Erythroblast (primary cell): ENCODE measurements at regions not wholly inside any gene's neighbourhood (a gene's known extent, or its start where the extent isn't known, plus 50 kb on each side); places are given as distances from the start of the nearest gene placed in this dataset.

Source experiments
- DNase-seq, 2 experiments: peaks; one replicate each; lab custom pipeline; 2025; lab: John Stamatoyannopoulos, UW
- GATA1 ChIP-seq: IDR thresholded peaks from 2 replicates; pipeline ENCODE4 v1.6.1; 2011; ENCODE audit warnings: low read depth, mild to moderate bottlenecking, control low read depth, low read length, moderate library complexity
- POLR2A ChIP-seq: IDR thresholded peaks from 2 replicates; pipeline ENCODE4 v1.6.1; 2011; ENCODE audit warnings: mild to moderate bottlenecking, low read length

DNA sequence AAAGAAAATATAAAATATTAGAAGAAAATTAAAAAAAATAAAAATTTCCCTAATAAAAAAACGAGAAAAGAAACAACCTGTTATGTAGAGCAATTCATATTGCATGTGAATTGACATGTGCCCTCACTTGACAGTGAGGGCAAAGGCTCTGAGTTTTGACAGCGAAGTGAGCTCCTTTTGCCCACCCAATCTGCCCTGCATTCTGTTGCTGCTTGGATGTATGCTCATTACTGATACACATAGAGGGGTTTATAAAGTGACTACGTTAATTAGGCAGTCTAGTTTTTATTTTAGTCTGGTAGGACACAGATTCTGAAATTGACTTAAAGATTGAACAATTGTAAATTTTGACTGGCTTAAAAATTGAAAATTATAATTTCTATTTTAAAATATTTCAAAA, 949.4 kb downstream of the TLE4 start:
- no peak for TF ChIP-seq POLR2A
- no peak for TF ChIP-seq GATA1
- no peak for DNase-seq

- TF ChIP-seq GATA1 = no peak
- no peak for TF ChIP-seq POLR2A
- DNase-seq = no peak
These were observed 948.5 kb downstream of the TLE4 start for GRCh38 chr9:80520231-80520630.

DNA sequence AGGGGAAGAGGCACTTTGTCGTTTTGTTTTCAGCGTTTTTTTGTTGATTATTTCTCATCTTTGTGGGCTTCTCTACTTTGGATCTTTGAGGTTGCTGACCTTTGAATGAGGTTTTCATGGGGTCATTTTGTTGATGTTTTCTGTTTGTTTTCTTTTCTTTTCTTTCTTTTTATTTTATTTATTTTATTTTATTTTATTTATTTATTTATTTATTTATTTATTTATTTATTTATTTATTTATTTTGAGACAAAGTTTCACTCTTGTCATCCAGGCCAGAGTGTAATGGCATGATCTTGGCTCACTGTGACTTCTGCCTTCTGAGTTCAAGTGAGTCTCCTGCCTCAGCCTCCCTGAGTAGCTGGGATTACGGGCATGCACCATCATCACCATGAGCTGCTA, 946.7 kb downstream of the TLE4 start:
- TF ChIP-seq GATA1 (no peak), POLR2A (no peak)
- DNase-seq = no peak

GRCh38 chr9:80516679-80517078, 944.9 kb downstream of the TLE4 start:
- DNase-seq = no peak
- TF ChIP-seq POLR2A = no peak
- TF ChIP-seq GATA1 = no peak

DNA sequence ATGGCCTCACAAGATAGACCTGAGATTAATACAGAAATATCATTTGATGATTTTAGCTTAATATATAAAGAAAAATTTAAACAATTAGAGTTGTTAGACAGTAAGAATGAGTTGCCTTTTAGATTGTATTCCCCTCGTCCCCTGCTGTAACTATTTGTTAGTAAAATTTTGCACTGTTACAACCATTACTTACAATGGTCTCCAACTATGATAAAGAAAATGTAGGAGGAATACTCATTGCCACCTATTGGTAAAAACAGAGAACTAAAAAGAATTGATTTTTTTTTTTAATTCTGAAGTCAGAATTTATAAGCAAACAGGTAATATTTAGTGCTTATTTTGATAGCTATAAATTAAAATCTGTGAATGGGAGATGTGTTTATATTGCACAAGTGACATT, 937.6 kb downstream of the TLE4 start:
- no peak for TF ChIP-seq GATA1
- TF ChIP-seq POLR2A = no peak
- no peak for DNase-seq

DNA sequence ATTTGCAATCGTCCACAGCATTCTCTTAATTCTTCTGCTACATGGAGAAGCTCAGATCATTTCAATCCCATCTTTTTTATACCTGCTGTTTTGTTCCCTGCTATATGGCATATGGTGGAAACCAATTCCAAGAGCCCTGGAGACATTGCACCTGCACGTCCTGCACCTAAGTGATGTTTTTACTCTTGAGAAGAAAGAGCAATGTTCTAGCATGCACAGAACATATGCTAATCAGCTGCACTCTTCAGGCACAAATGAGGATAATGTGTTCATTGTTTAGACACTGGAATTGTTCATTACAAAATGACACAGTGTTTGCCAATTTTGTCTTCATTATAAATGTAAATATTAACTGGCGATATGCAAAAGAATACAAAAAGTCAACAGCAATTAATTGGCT, 935.8 kb downstream of the TLE4 start:
- TF ChIP-seq GATA1 = no peak
- no peak for TF ChIP-seq POLR2A
- DNase-seq = no peak

GRCh38 chr9:80504601-80505230, 933.0 kb downstream of the TLE4 start:
- no peak for DNase-seq
- TF ChIP-seq POLR2A = no peak
- no peak for TF ChIP-seq GATA1

DNA sequence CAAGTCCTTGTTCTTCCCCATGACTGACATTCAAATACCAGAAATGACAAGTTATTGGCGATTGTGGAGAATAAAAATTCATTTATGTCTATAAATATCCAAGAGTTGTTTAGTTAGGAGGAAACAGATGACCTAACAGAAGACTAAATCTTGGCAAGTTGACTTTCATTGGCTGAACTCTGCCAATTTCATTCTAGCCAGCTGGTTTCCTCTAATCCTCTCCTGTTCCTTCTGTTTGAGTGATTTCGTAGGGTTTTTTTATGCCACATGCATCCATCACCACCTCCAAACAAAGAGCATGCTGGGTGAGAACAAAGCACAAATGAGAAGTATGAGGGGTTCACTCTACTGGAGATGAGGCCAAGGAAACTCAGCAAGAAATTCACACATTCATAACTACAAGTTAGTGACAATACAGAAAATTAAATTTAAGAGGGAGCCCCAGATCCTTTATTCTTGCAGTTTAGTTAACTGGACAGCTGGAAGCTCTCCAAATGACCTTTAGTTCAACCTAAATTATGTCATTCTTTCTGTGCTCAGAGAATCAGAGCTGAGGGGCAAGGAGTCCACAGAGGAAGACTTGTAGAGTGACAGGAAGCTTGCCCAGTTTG, 932.0 kb downstream of the TLE4 start:
- no peak for DNase-seq

DNA sequence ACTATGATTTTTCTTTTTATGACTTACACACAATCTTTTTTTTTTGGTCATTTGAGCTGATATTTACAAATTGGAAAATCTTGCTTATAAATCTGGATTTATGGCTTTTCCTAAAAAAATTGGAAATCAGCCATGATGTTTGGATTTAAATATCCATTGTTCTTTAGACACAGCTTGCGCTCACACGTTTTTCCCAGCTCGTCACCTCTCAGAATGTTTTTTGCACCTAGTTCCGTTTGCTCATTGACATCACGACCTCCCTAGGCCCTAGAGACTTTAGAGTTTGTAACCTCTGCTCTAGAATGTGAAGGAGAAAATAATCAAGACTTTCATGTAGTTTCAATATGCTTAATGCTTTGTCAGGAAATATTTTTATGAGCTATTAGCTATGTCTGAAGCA, 930.5 kb downstream of the TLE4 start:
- TF ChIP-seq GATA1 = no peak
- no peak for TF ChIP-seq POLR2A
- no peak for DNase-seq

More for the DNA sequence above, 932.0 kb downstream of the TLE4 start:
- TF ChIP-seq GATA1 (no peak), POLR2A (no peak)

GRCh38 chr9:80501635-80502034, 929.9 kb downstream of the TLE4 start:
- TF ChIP-seq POLR2A = no peak
- no peak for DNase-seq

- no peak for DNase-seq
- no peak for TF ChIP-seq POLR2A
- no peak for TF ChIP-seq GATA1
These were observed 928.5 kb downstream of the TLE4 start for GRCh38 chr9:80500300-80500699.

DNA sequence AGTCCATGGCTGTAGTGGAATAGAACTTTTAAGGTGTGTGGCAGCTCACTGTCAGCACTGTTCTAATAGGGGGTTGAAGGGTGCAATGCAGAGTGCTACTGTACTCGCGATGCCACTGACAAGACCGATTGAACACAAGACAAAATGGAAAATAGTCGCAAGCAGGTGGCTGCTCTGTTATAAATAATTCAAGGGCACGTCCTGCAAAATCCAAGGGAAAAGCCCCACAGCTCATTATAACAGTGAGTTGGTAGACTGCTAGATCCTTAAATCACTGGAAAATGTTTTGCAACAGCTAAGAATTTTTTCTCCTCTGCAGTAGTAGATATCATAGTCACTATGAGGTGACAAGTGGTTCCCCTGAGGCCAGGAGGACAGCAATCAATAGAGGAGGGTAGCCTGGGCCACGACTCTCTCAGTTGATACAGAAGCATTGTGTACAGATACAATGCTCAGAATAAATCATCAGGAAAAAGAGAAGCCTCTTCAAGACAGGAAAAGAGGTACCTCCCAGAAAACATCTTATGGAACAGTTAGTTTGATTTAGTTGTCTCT, 926.3 kb downstream of the TLE4 start:
- TF ChIP-seq GATA1 (no peak), POLR2A (no peak)
- DNase-seq = no peak

DNA sequence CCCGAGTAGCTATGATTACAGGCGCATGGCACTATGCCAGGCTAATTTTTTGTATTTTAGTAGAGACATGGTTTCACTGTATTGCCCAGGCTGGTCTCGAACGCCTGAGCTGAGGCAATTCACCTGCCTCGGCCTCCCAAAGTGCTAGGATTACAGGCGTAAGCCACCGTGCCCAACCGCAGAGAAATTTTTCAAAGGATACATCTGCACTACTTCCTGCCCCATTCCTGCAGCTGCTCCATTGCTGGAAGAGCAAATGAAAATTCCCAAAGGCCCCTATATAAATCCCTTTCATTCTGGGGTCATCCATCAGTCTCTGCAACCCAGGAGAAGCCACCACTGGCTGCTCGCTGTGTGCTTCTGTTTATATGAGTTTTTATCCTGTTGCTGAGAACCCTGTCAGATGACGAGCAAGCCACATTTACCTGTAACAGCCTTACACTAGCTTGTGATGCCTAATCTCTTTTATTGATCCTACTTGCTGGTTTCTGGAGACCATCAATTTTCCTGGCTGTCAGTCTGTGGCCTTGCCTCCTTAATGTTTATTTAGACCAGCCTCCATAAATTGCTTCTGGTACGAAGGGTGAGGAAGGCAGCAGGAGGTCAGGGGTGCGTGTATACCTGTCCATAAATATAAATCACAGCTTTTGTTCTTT, 925.3 kb downstream of the TLE4 start:
- no peak for TF ChIP-seq POLR2A
- TF ChIP-seq GATA1 = no peak
- DNase-seq = no peak

- TF ChIP-seq GATA1 (no peak), POLR2A (no peak)
- no peak for DNase-seq
These were observed 921.5 kb downstream of the TLE4 start for GRCh38 chr9:80493258-80493657.
